CD4-positive, CD25-positive, alpha-beta regulatory T cell (primary cell): ENCODE measurements at regions not wholly inside any gene's neighbourhood (a gene's known extent, or its start where the extent isn't known, plus 50 kb on each side); places are given as distances from the start of the nearest gene placed in this dataset.

Experiments
- ATAC-seq, 2 donors: fragments of 150-1000 bp; cut with Tn5 transposase; one replicate each; pipeline ENCODE4 v1.10.0; 2021; ENCODE audit warnings: low read depth in 2 of 2, moderate number of reproducible peaks in 2 of 2, moderate library complexity in 1 of 2
- DNase-seq, 3 donors: peaks; one replicate each; pipeline versions ENCODE4 v3.0.0 to v3.0.0-alpha.2; 2012 to 2022; ENCODE audit warnings: mixed read lengths in 1 of 3
- H3K27ac ChIP-seq: one replicate; pipeline ENCODE4 v1.7.0; 2013; ENCODE audit warnings: mild to moderate bottlenecking, low read length; ENCODE audit not compliant: insufficient read depth, poor library complexity, severe bottlenecking
- H3K27me3 ChIP-seq: one replicate; pipeline ENCODE4 v1.7.0; 2013; ENCODE audit warnings: low read length; ENCODE audit not compliant: control insufficient read depth, insufficient read depth
- H3K36me3 ChIP-seq: one replicate; pipeline ENCODE4 v1.7.0; 2013; ENCODE audit warnings: mild to moderate bottlenecking, low read length, moderate library complexity; ENCODE audit not compliant: control insufficient read depth, insufficient read depth
- H3K4me1 ChIP-seq: 2 replicates; pipeline ENCODE4 v1.7.0; 2013; ENCODE audit warnings: mild to moderate bottlenecking, low read length; ENCODE audit not compliant: insufficient read depth, control insufficient read depth, poor library complexity, severe bottlenecking
- H3K4me3 ChIP-seq: one replicate; pipeline ENCODE4 v1.7.0; 2013; ENCODE audit warnings: low read depth, mild to moderate bottlenecking, low read length, moderate library complexity
- H3K9me3 ChIP-seq, 2 experiments: 1 replicate in 1 of 2; 2 replicates in 1 of 2; pipeline ENCODE4 v1.7.0; 2013; ENCODE audit warnings: low read length in 2 of 2, mild to moderate bottlenecking in 1 of 2, moderate library complexity in 1 of 2; ENCODE audit not compliant: control insufficient read depth in 2 of 2
- H3K27ac Mint-ChIP-seq, 3 donors: one replicate each; pipeline ENCODE4 v1.8.0; 2020 to 2022; ENCODE audit warnings: mild to moderate bottlenecking in 3 of 3, mixed read lengths in 3 of 3, moderate library complexity in 2 of 3
- H3K27me3 Mint-ChIP-seq: one replicate; pipeline ENCODE4 v1.8.0; 2022; ENCODE audit warnings: mild to moderate bottlenecking, mixed read lengths
- H3K36me3 Mint-ChIP-seq: one replicate; pipeline ENCODE4 v1.8.0; 2020; ENCODE audit warnings: mixed read lengths
- H3K4me1 Mint-ChIP-seq, 4 donors: one replicate each; pipeline ENCODE4 v1.8.0; 2020 to 2022; ENCODE audit warnings: mixed read lengths in 4 of 4, mild to moderate bottlenecking in 1 of 4
- H3K4me3 Mint-ChIP-seq, 4 donors: one replicate each; pipeline ENCODE4 v1.8.0; 2020 to 2022; ENCODE audit warnings: mild to moderate bottlenecking in 4 of 4, mixed read lengths in 4 of 4, moderate library complexity in 3 of 4
- H3K9me3 Mint-ChIP-seq, 7 donors: one replicate each; pipeline ENCODE4 v1.8.0; 2020 to 2022; ENCODE audit warnings: mixed read lengths in 7 of 7, mild to moderate bottlenecking in 3 of 7, moderate library complexity in 2 of 7

GRCh38 chr3:178393824-178394223, 142.4 kb upstream of the KCNMB2 start:
- Histone ChIP-seq H3K36me3 (no peaks in the 10 kb centered on the region), H3K9me3 (no peaks in the 10 kb centered on the region), H3K27me3 (no peaks in the 10 kb centered on the region), H3K4me3 (no peak overlapping the region), H3K27ac (no peak overlapping the region), H3K4me1 (no peaks in the 10 kb centered on the region)
- Mint-ChIP-seq H3K27ac (no peak overlapping the region), H3K9me3 (no peaks in the 10 kb centered on the region), H3K27me3 (peaks cover 6% of the 10 kb centered on the region), H3K36me3 (no peaks in the 10 kb centered on the region), H3K4me1 (no peaks in the 10 kb centered on the region), H3K4me3 (no peak overlapping the region)
- DNase-seq: no peak
- ATAC-seq: no peak

GRCh38 chr3:178396318-178396717, 139.9 kb upstream of the KCNMB2 start:
- Histone ChIP-seq H3K27ac (no peak overlapping the region), H3K9me3 (no peaks in the 10 kb centered on the region), H3K4me3 (no peak overlapping the region), H3K36me3 (no peaks in the 10 kb centered on the region), H3K27me3 (no peaks in the 10 kb centered on the region), H3K4me1 (no peaks in the 10 kb centered on the region)
- ATAC-seq (no peak), DNase-seq (no peak)
- Mint-ChIP-seq H3K36me3 (no peaks in the 10 kb centered on the region), H3K4me1 (no peaks in the 10 kb centered on the region), H3K27ac (no peak overlapping the region), H3K4me3 (no peak overlapping the region), H3K27me3 (no peaks in the 10 kb centered on the region), H3K9me3 (no peaks in the 10 kb centered on the region)

GRCh38 chr3:178397202-178397601, 139.0 kb upstream of the KCNMB2 start:
- no peak overlapping the region for H3K4me3 Mint-ChIP-seq
- Histone ChIP-seq H3K9me3 (no peaks in the 10 kb centered on the region), H3K36me3 (no peaks in the 10 kb centered on the region), H3K27me3 (no peaks in the 10 kb centered on the region), H3K4me1 (no peaks in the 10 kb centered on the region), H3K4me3 (no peak overlapping the region), H3K27ac (no peak overlapping the region)
- no peak overlapping the region for H3K27ac Mint-ChIP-seq
- H3K36me3 Mint-ChIP-seq: no peaks in the 10 kb centered on the region
- DNase-seq (no peak), ATAC-seq (no peak)
- H3K9me3 Mint-ChIP-seq: peaks cover 0 to 5% (median 0%) of the 10 kb centered on the region in 7 donors
- H3K4me1 Mint-ChIP-seq: no peaks in the 10 kb centered on the region
- H3K27me3 Mint-ChIP-seq: no peaks in the 10 kb centered on the region

GRCh38 chr3:178397836-178398235, 138.4 kb upstream of the KCNMB2 start:
- H3K36me3 Mint-ChIP-seq: no peaks in the 10 kb centered on the region
- no peak for DNase-seq
- H3K36me3 ChIP-seq: no peaks in the 10 kb centered on the region
- no peak overlapping the region for H3K4me3 Mint-ChIP-seq
- no peak overlapping the region for H3K27ac Mint-ChIP-seq
- no peak overlapping the region for H3K27ac ChIP-seq
- no peaks in the 10 kb centered on the region for H3K4me1 Mint-ChIP-seq
- H3K27me3 Mint-ChIP-seq: no peaks in the 10 kb centered on the region
- peaks cover 0 to 5% (median 0%) of the 10 kb centered on the region in 7 donors for H3K9me3 Mint-ChIP-seq
- H3K4me1 ChIP-seq: no peaks in the 10 kb centered on the region
- no peaks in the 10 kb centered on the region for H3K27me3 ChIP-seq
- H3K9me3 ChIP-seq: no peaks in the 10 kb centered on the region
- no peak overlapping the region for H3K4me3 ChIP-seq
- ATAC-seq: no peak

GRCh38 chr3:178404961-178405360, 131.3 kb upstream of the KCNMB2 start:
- no peak overlapping the region for H3K4me3 ChIP-seq
- no peaks in the 10 kb centered on the region for H3K36me3 ChIP-seq
- DNase-seq (no peak), ATAC-seq (no peak)
- H3K4me1 Mint-ChIP-seq: no peaks in the 10 kb centered on the region
- H3K27me3 ChIP-seq: no peaks in the 10 kb centered on the region
- H3K9me3 ChIP-seq: no peaks in the 10 kb centered on the region
- H3K27ac ChIP-seq: no peak overlapping the region
- no peaks in the 10 kb centered on the region for H3K4me1 ChIP-seq
- no peak overlapping the region for H3K27ac Mint-ChIP-seq
- no peak overlapping the region for H3K4me3 Mint-ChIP-seq
- no peaks in the 10 kb centered on the region for H3K36me3 Mint-ChIP-seq
- H3K27me3 Mint-ChIP-seq: peaks cover 9% of the 10 kb centered on the region
- peaks cover 0 to 5% (median 0%) of the 10 kb centered on the region in 7 donors for H3K9me3 Mint-ChIP-seq

GRCh38 chr3:178405531-178405930, 130.7 kb upstream of the KCNMB2 start:
- Histone ChIP-seq H3K9me3 (no peaks in the 10 kb centered on the region), H3K36me3 (no peaks in the 10 kb centered on the region), H3K27ac (no peak overlapping the region), H3K27me3 (no peaks in the 10 kb centered on the region), H3K4me3 (no peak overlapping the region), H3K4me1 (no peaks in the 10 kb centered on the region)
- Mint-ChIP-seq H3K4me3 (no peak overlapping the region), H3K27me3 (peaks cover 9% of the 10 kb centered on the region), H3K36me3 (no peaks in the 10 kb centered on the region), H3K9me3 (peaks cover 0 to 5% (median 0%) of the 10 kb centered on the region in 7 donors), H3K27ac (no peak overlapping the region), H3K4me1 (no peaks in the 10 kb centered on the region)
- DNase-seq (no peak), ATAC-seq (no peak)

- Histone ChIP-seq H3K27me3 (no peaks in the 10 kb centered on the region), H3K4me3 (no peak overlapping the region), H3K4me1 (no peaks in the 10 kb centered on the region), H3K27ac (no peak overlapping the region), H3K9me3 (no peaks in the 10 kb centered on the region), H3K36me3 (no peaks in the 10 kb centered on the region)
- DNase-seq (no peak), ATAC-seq (no peak)
- Mint-ChIP-seq H3K27ac (no peak overlapping the region), H3K4me1 (no peaks in the 10 kb centered on the region), H3K36me3 (no peaks in the 10 kb centered on the region), H3K27me3 (peaks cover 9% of the 10 kb centered on the region), H3K4me3 (no peak overlapping the region), H3K9me3 (peaks cover 0 to 5% (median 0%) of the 10 kb centered on the region in 7 donors)
Observed at GRCh38 chr3:178406206-178406605, 130.0 kb upstream of the KCNMB2 start.

- H3K27ac Mint-ChIP-seq: no peak overlapping the region
- Histone ChIP-seq H3K27me3 (no peaks in the 10 kb centered on the region), H3K27ac (no peak overlapping the region), H3K4me1 (no peaks in the 10 kb centered on the region), H3K36me3 (no peaks in the 10 kb centered on the region), H3K4me3 (no peak overlapping the region), H3K9me3 (no peaks in the 10 kb centered on the region)
- H3K4me1 Mint-ChIP-seq: no peaks in the 10 kb centered on the region
- ATAC-seq: no peak
- peaks cover 0 to 1% (median 0%) of the 10 kb centered on the region in 7 donors for H3K9me3 Mint-ChIP-seq
- H3K27me3 Mint-ChIP-seq: peaks cover 17% of the 10 kb centered on the region
- DNase-seq: no peak
- H3K4me3 Mint-ChIP-seq: no peak overlapping the region
- no peaks in the 10 kb centered on the region for H3K36me3 Mint-ChIP-seq
Observed at GRCh38 chr3:178415384-178415783, 120.9 kb upstream of the KCNMB2 start.
